CD4-positive, alpha-beta T cell treated with Interleukin-17A for 1 hour (primary cell): ENCODE measurements at regions not wholly inside any gene's neighbourhood (a gene's known extent, or its start where the extent isn't known, plus 50 kb on each side); places are given as distances from the start of the nearest gene placed in this dataset.

Experiments
- DNase-seq: peaks from one replicate; pipeline ENCODE4 v3.0.0-alpha.2; 2020

- DNase-seq, result no peak
These were observed 198.6 kb downstream of the TFCP2L1 start for GRCh38 chr2:121086450-121086849.

- DNase-seq, result no peak
These were observed 197.9 kb downstream of the TFCP2L1 start for GRCh38 chr2:121087117-121087516.

- DNase-seq, result no peak
These were observed 196.5 kb downstream of the TFCP2L1 start for GRCh38 chr2:121088251-121089165.

DNA sequence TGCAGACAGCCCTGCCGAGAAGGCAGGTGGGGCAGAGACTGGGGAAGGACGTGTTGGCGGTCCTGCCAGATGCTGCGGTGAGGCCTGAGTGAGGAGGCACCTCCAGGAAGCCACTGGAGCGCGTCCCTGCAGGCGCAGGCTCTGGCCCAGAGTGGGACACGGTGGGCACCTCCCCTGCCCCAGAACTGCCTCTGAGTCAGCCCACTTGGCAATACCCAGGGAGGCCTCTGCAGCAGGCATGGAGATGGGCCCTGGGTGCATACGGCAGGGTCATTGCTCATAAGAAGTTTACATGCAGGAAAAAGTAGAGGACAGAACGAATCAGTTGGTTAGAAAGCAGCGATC, 195.9 kb downstream of the TFCP2L1 start:
- DNase-seq, result no peak

DNA sequence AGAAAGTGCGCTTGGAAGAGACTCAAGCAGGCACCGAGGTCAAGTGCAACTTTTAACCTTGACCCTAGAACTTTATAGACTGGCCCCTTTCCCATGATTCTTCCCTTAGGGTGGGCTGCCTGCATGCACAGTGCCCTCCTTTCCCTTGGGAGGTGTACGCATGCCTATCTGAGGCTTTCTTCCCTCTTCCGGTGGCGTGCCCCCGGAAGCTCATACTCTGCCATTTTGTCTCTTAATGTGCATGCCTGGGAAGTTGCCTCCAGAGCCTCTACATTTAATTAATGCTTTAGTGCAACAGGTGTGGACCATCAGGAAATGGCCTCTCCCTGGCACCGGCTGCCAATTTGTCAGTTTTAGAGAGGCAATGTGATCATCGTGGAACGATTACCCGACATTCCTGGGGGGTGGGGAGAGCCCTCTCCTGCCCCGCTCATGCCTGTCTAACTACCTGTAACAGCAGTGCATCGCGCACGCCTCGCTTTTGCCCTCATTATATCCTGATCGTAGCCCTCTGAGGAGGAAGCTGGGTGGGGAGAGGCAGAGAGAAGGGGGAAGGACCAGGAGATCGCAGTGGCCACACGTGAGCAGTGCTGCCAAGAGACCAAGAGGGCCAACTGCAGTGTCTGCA, 194.8 kb downstream of the TFCP2L1 start:
- no peak for DNase-seq

- no peak for DNase-seq
These were observed 192.9 kb downstream of the TFCP2L1 start for GRCh38 chr2:121092095-121092494.

- DNase-seq, result no peak
These were observed 191.3 kb downstream of the TFCP2L1 start for GRCh38 chr2:121093692-121094091.

DNA sequence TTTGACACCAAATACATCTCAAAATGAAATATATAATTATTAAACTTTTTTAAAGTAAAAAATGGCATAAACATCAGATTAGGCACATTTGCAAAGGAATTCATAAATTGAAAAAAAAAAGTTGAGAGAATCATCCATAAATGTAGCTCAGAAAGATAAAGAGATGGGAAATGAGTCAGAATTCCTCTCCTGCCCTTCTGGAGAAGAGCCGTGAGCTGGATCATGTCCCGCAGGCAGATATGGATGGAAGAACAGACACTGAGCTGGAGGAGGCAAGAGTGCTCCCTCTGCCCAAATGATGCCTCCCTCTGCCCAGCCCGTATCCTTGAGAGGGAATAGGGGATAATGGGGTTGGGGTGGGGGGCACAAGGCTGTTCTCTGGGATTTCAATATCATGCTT, 190.9 kb downstream of the TFCP2L1 start:
- DNase-seq, result no peak

DNA sequence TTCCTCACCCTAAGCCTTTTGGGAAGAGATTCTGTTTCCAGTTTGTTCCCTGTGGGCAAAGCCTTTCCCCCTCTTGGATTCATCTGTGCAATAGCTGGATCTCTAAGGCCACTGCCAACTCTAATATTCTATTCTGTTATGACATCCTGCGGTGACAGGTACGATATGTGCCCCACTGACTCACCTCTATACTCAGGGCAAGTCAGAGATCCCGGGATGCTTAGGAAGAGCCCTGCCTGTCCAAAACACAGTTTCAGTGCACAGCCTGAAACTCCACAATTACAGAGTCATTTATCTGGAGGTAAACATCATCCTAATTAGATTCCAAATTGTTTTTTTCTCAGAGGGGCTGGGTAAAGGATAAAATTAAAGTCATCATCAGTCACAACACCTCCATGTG, 190.2 kb downstream of the TFCP2L1 start:
- DNase-seq, result no peak

DNA sequence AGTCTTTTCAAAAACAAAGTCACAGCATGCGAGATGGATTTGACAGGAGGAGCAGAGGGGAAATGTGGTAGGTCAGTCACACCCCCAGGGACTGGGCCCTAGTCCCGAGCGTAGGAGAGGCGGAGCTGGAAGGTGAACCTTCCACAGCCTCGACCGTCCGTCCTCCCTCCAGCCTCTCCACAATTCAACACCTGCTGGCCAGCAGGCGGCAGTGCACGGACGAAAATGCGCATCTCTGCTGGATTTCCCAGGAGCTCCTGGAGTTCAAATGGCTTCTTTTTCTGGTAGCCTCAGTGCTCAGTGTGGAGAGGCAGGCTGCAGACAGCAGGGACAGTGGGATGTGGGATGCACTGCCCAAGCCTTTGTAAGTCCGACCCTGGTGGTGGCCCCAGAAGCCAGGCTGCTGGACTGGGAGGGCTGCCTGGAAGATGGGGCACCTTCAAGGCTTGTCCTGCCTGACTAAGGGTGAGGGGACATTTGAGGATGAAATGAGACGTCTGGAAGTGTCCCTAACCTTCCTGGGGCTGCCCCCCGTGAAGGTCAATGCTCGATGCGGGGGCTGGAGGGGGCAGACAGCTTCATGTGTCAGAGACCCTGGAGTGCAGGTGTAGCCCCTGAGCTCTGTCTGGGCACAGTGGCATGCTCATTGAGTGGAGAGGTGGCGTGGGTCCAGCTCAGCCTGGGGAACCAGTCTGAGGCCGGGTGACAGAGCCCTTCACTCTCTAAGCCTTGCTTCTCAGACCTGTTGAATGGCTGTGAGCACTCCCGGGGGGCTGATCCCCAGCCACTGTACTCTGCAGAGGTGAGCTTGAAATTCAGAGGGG, 189.5 kb downstream of the TFCP2L1 start:
- no peak for DNase-seq

DNA sequence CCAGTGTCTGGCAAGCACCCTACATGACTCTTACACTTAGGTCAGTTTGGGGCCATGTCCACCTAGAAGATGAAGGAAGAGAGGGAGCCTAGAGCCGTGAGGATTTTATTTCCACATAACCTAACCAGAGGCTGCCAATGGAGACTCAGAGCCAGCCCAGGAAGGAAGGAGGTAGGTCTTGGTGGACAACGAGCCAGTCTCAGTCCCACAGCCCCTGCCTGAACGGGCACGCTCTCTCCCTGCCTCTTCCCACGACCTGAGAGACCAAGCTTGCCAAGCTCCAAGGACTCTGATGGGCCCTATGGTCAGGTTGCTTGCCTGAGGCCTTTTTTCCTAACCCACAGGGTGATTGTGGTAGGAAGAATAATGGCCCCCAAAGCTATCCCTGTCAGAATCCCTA, 188.4 kb downstream of the TFCP2L1 start:
- no peak for DNase-seq

DNA sequence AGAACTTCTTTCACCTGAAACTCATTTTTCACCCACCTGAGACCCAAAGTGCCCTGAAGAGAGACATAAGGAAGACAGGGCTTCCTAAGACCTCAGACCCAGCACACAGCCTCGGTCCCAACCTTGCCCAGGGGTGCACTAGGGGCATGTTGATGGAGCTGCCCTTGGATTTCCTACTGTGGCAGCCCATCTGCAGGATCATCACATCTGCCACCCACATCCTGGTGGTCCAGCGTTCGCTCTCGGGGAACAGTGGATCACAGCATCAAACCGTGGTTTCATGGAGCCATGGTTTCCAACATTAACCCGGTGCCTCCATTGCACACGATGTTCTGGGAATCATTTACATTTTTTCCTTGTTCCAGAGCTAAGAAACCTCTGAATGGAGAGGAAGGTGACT, 186.4 kb downstream of the TFCP2L1 start:
- DNase-seq, result no peak

- DNase-seq, result no peak
These were observed 185.4 kb downstream of the TFCP2L1 start for GRCh38 chr2:121099329-121100290.

- no peak for DNase-seq
These were observed 183.8 kb downstream of the TFCP2L1 start for GRCh38 chr2:121101093-121101715.

DNA sequence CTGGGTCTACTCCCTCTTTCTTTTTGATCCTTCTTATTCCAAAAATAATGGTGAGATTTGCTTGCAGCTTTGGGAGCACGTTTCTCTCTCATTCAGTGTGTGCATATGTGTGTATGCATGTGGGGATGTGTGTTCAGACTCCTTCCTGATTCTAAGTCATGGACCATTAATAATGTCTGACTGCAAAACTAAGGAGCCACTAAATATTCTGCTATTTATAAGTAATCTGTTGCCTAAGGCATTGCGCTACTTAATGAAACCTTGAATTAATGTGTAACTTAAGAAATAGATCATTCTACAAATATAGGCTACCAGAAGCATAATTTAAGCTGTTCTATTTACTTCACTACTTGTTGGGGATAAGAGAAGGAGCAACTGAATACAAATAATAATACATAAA, 182.1 kb downstream of the TFCP2L1 start:
- no peak for DNase-seq

DNA sequence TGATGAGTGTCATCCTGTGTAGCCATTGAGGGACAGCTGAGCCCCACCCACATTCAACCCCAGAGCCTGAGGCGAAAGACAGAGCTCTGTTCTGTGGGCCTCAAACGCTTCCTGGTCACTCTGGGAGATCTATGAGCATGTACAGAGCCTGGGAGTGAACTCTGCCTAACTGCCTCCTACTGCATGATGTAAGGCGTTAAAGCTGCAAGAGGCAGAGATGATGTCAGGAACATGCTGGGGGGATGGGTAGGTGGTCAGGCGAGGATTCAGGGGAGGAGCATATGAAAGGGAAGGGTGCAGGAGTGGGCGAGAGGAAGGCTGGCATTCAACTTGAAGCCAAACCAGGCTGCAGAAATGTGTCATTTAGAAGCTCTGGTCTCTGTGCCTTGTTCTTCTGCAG, 181.0 kb downstream of the TFCP2L1 start:
- no peak for DNase-seq

GRCh38 chr2:121104721-121105141, 180.3 kb downstream of the TFCP2L1 start:
- no peak for DNase-seq

GRCh38 chr2:121110924-121111323, 174.1 kb downstream of the TFCP2L1 start:
- no peak for DNase-seq

DNA sequence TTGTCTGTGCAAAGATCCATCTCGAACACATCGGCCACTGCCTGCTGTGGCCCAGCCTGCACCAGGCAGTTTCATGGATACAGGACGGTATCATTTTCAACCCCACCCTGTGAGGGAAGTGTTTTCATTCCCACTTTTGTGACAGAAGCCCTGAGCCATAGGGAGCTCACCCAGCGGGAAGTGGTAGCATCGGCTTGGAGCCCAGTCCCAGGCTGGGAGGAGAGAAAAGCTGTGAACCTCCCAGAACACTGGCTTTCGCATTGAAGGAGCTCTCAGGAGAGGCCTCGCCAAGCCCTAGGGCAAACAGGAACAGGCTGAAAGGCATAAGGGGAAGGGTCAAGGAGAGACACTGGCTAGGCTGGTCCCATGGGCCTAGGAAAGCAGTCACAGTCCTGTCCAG, 166.1 kb downstream of the TFCP2L1 start:
- DNase-seq, result no peak

DNA sequence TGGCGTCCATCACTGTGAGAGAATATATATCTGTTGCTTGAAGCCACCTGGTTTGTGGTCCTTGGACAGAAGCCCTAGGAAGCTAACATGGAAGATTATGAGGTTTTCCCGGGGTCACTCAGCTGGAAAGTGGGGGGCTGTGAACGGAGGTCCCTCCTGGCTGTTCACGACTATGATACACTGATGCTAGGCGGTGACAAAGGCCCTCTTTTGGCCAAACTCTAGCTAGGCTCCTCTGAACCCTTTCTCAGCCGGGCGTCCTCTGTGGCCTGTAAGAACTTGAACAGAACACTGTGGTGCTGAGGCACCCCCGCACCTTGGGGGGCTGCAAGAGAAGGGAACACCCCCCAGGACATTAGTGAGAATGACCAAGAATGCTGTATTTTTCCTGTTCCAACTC, 164.6 kb downstream of the TFCP2L1 start:
- DNase-seq, result no peak

DNA sequence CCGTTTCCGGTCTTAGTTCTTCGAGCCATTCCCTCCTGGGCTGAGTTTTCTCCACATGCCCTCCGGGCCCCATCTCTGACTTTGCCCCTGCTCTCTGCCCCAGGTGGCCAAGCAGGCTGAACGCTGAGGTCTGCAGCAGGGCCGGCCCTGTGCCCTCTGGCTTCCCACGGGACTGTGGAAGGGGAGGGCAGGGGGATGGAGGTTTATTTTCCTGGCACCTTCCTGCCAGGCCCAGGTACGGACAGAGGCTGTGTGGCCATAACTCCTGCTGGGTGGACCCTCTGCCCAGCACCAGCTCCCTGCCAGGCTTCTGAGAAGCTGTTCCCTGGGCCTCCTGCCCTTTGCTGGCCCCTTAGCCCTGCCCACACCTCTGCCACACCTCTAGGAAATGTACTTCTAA, 164.0 kb downstream of the TFCP2L1 start:
- no peak for DNase-seq

- DNase-seq, result no peak
These were observed 163.3 kb downstream of the TFCP2L1 start for GRCh38 chr2:121121661-121122060.
